GM12892 (cell line): ENCODE measurements at regions not wholly inside any gene's neighbourhood (a gene's known extent, or its start where the extent isn't known, plus 50 kb on each side); places are given as distances from the start of the nearest gene placed in this dataset.

ENCODE experiments used
- POLR2A ChIP-seq: IDR thresholded peaks from 2 replicates; pipeline ENCODE4 v1.6.1; 2011; ENCODE audit warnings: low read depth, low read length, control low read depth
- POLR2AphosphoS5 ChIP-seq: IDR thresholded peaks from 2 replicates; pipeline ENCODE4 v1.6.1; 2011; ENCODE audit warnings: low read depth, low read length, control low read depth
- TAF1 ChIP-seq: IDR thresholded peaks from 2 replicates; pipeline ENCODE4 v1.6.1; 2011; ENCODE audit warnings: low read depth, mild to moderate bottlenecking, control low read depth, low read length, borderline replicate concordance

GRCh38 chr22:48306284-48306683 lies 1521.4 kb downstream of the BRD1 start:
- TF ChIP-seq POLR2AphosphoS5, result no peak
- TF ChIP-seq POLR2A, result no peak
- TF ChIP-seq TAF1, result no peak
